HUES48 (cell line): ENCODE measurements at regions not wholly inside any gene's neighbourhood (a gene's known extent, or its start where the extent isn't known, plus 50 kb on each side); places are given as distances from the start of the nearest gene placed in this dataset.

Experiments
- H3K27ac ChIP-seq: one replicate; pipeline ENCODE4 v1.7.0; 2013; ENCODE audit warnings: low read depth, low read length, inconsistent platforms
- H3K27me3 ChIP-seq: 2 replicates; pipeline ENCODE4 v1.6.1; 2013; ENCODE audit warnings: mild to moderate bottlenecking, low read length; ENCODE audit not compliant: control insufficient read depth, insufficient read depth
- H3K36me3 ChIP-seq: 2 replicates; pipeline ENCODE4 v1.6.1; 2013; ENCODE audit warnings: low read length; ENCODE audit not compliant: control insufficient read depth, insufficient read depth
- H3K4me1 ChIP-seq: 2 replicates; pipeline ENCODE4 v1.6.1; 2013; ENCODE audit warnings: mild to moderate bottlenecking, low read length; ENCODE audit not compliant: control insufficient read depth, insufficient read depth
- H3K4me3 ChIP-seq: 2 replicates; pipeline ENCODE4 v1.5.1; 2013; ENCODE audit warnings: mild to moderate bottlenecking, low read depth, low read length
- H3K9ac ChIP-seq: 2 replicates; pipeline ENCODE4 v1.6.1; 2013; ENCODE audit warnings: mild to moderate bottlenecking, low read depth, low read length, moderate library complexity
- H3K9me3 ChIP-seq: 2 replicates; pipeline ENCODE4 v1.6.1; 2013; ENCODE audit warnings: low read length; ENCODE audit not compliant: control insufficient read depth, insufficient read depth

- Histone ChIP-seq H3K9me3 (no peaks in the 10 kb centered on the region), H3K27me3 (no peaks in the 10 kb centered on the region), H3K36me3 (no peaks in the 10 kb centered on the region), H3K4me1 (no peaks in the 10 kb centered on the region), H3K9ac (no peak overlapping the region), H3K4me3 (no peak overlapping the region), H3K27ac (no peak overlapping the region)
Observed at GRCh38 chr6:84390851-84391250, 163.4 kb upstream of the CEP162 start.

- no peak overlapping the region for H3K9ac ChIP-seq
Observed at GRCh38 chr6:84390334-84390733, 162.9 kb upstream of the CEP162 start.

GRCh38 chr6:84379142-84379541, 151.7 kb upstream of the CEP162 start:
- Histone ChIP-seq H3K9me3 (no peaks in the 10 kb centered on the region), H3K27me3 (no peaks in the 10 kb centered on the region), H3K36me3 (no peaks in the 10 kb centered on the region), H3K9ac (no peak overlapping the region), H3K4me1 (no peaks in the 10 kb centered on the region), H3K27ac (no peak overlapping the region), H3K4me3 (no peak overlapping the region)

More at GRCh38 chr6:84390334-84390733, 162.9 kb upstream of the CEP162 start:
- Histone ChIP-seq H3K27me3 (no peaks in the 10 kb centered on the region), H3K4me1 (no peaks in the 10 kb centered on the region), H3K4me3 (no peak overlapping the region), H3K36me3 (no peaks in the 10 kb centered on the region), H3K27ac (no peak overlapping the region), H3K9me3 (no peaks in the 10 kb centered on the region)

GRCh38 chr6:84372290-84372689, 144.8 kb upstream of the CEP162 start:
- no peaks in the 10 kb centered on the region for H3K36me3 ChIP-seq
- no peak overlapping the region for H3K4me3 ChIP-seq
- no peak overlapping the region for H3K27ac ChIP-seq
- H3K9me3 ChIP-seq, result no peaks in the 10 kb centered on the region
- H3K4me1 ChIP-seq, result no peaks in the 10 kb centered on the region
- H3K27me3 ChIP-seq, result no peaks in the 10 kb centered on the region
- no peak overlapping the region for H3K9ac ChIP-seq

- no peaks in the 10 kb centered on the region for H3K36me3 ChIP-seq
- H3K4me1 ChIP-seq, result no peaks in the 10 kb centered on the region
- H3K27ac ChIP-seq, result no peak overlapping the region
- no peak overlapping the region for H3K9ac ChIP-seq
- H3K27me3 ChIP-seq, result no peaks in the 10 kb centered on the region
- H3K9me3 ChIP-seq, result no peaks in the 10 kb centered on the region
- no peak overlapping the region for H3K4me3 ChIP-seq
Observed at GRCh38 chr6:84371681-84372080, 144.2 kb upstream of the CEP162 start.

- Histone ChIP-seq H3K9me3 (no peaks in the 10 kb centered on the region), H3K4me3 (no peak overlapping the region), H3K27ac (no peak overlapping the region), H3K4me1 (no peaks in the 10 kb centered on the region; the same call in 1 of the 2 replicates), H3K9ac (no peak overlapping the region), H3K27me3 (no peaks in the 10 kb centered on the region), H3K36me3 (no peaks in the 10 kb centered on the region)
Observed at GRCh38 chr6:84362193-84362821, 134.9 kb upstream of the CEP162 start.

- Histone ChIP-seq H3K36me3 (no peaks in the 10 kb centered on the region), H3K27ac (no peak overlapping the region), H3K27me3 (no peaks in the 10 kb centered on the region), H3K9me3 (no peaks in the 10 kb centered on the region), H3K4me3 (no peak overlapping the region), H3K4me1 (no peaks in the 10 kb centered on the region; the same call in 1 of the 2 replicates), H3K9ac (no peak overlapping the region)
Observed at GRCh38 chr6:84361372-84362192, 134.1 kb upstream of the CEP162 start.

GRCh38 chr6:84360039-84360438, 132.6 kb upstream of the CEP162 start:
- no peaks in the 10 kb centered on the region for H3K9me3 ChIP-seq
- H3K4me1 ChIP-seq, result no peaks in the 10 kb centered on the region; the same call in 1 of the 2 replicates
- no peaks in the 10 kb centered on the region for H3K36me3 ChIP-seq
- no peak overlapping the region for H3K27ac ChIP-seq
- no peak overlapping the region for H3K9ac ChIP-seq
- no peak overlapping the region for H3K4me3 ChIP-seq
- no peaks in the 10 kb centered on the region for H3K27me3 ChIP-seq

GRCh38 chr6:84358581-84358980, 131.1 kb upstream of the CEP162 start:
- no peaks in the 10 kb centered on the region for H3K36me3 ChIP-seq
- no peaks in the 10 kb centered on the region for H3K27me3 ChIP-seq
- H3K4me1 ChIP-seq, result no peaks in the 10 kb centered on the region; the same call in 1 of the 2 replicates
- H3K4me3 ChIP-seq, result no peak overlapping the region
- no peak overlapping the region for H3K9ac ChIP-seq
- no peak overlapping the region for H3K27ac ChIP-seq
- H3K9me3 ChIP-seq, result no peaks in the 10 kb centered on the region

- no peaks in the 10 kb centered on the region for H3K36me3 ChIP-seq
- no peaks in the 10 kb centered on the region; the same call in 1 of the 2 replicates for H3K4me1 ChIP-seq
Observed at GRCh38 chr6:84357631-84358030, 130.2 kb upstream of the CEP162 start.

GRCh38 chr6:84356907-84357306, 129.5 kb upstream of the CEP162 start:
- H3K4me1 ChIP-seq, result no peaks in the 10 kb centered on the region; the same call in 1 of the 2 replicates
- no peak overlapping the region for H3K4me3 ChIP-seq
- H3K36me3 ChIP-seq, result no peaks in the 10 kb centered on the region
- H3K9me3 ChIP-seq, result no peaks in the 10 kb centered on the region
- H3K27me3 ChIP-seq, result no peaks in the 10 kb centered on the region
- H3K27ac ChIP-seq, result no peak overlapping the region
- H3K9ac ChIP-seq, result no peak overlapping the region

More at GRCh38 chr6:84357631-84358030, 130.2 kb upstream of the CEP162 start:
- Histone ChIP-seq H3K27ac (no peak overlapping the region), H3K9ac (no peak overlapping the region), H3K9me3 (no peaks in the 10 kb centered on the region), H3K4me3 (no peak overlapping the region), H3K27me3 (no peaks in the 10 kb centered on the region)
